Suppressor macrophage treated with lipopolysaccharide for 4 hours (primary cell): ENCODE measurements at regions not wholly inside any gene's neighbourhood (a gene's known extent, or its start where the extent isn't known, plus 50 kb on each side); places are given as distances from the start of the nearest gene placed in this dataset.

Experiments used
- DNase-seq: peaks from one replicate; pipeline ENCODE4 v3.0.0-alpha.2; 2020

- no peak for DNase-seq
These were observed 1054.8 kb downstream of the MAT2B start for GRCh38 chr5:164560216-164560615.

- no peak for DNase-seq
These were observed 1056.8 kb downstream of the MAT2B start for GRCh38 chr5:164561933-164562872.

GRCh38 chr5:164563370-164563769 is 1058.0 kb downstream of the MAT2B start:
- DNase-seq: no peak

DNA sequence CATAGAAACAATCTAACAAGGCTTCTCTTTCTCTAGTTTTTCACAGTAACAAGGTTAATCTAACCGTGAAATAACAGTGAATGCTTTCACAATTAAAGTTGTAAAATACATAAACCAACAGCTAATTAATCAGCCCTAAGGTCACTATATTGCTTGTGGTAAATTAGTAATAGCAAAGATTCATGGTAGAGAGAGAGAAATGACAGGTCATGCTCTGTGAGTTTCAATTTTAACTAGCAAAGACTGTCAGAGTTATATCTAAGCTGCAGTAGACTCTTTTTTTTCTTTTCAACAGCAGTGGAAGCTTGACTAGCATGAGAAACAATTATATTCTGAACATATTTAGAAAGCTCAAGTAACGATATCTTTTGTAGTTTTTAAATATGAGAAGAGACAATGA is 1068.0 kb downstream of the MAT2B start:
- no peak for DNase-seq

- no peak for DNase-seq
These were observed 1071.8 kb downstream of the MAT2B start for GRCh38 chr5:164577201-164577600.

- DNase-seq: no peak
These were observed 1072.3 kb downstream of the MAT2B start for GRCh38 chr5:164577742-164578141.

DNA sequence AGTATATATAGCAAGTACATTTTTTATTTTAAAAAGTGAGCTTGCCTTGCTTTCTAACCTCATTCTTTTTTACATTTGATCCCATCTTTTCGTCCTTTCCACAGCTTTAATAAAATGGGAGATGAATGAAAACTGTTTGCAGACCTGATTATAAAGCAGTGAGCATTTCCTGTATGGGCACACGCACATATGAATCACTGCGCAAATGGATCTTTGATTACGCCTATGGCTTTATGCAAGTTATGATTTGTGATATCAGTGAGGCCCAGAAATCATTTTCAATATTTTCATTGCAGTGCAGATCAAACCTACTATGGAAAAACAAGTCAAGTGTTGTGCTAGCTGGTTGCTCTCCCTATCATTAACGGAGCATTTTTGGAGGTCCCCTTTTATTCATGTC is 1073.0 kb downstream of the MAT2B start:
- no peak for DNase-seq

DNA sequence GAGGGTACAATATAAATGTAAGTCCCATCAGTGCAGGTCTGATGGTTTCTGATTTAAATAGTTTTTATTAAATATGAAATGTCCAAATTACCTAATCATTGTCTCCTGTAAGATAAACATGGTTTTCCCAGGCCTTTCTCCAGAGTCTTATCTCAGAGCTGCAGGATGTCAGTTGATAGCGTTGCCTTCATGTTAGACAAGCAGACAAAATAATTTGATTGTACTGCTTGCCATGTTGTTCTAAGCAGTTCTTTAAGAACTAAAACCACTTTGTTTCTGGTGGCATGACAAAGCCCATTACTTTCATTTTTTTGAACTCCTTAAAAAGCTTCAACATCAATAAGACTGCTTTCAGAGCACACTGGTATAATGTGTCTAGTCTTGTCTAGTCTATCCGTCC is 1073.5 kb downstream of the MAT2B start:
- DNase-seq: no peak

DNA sequence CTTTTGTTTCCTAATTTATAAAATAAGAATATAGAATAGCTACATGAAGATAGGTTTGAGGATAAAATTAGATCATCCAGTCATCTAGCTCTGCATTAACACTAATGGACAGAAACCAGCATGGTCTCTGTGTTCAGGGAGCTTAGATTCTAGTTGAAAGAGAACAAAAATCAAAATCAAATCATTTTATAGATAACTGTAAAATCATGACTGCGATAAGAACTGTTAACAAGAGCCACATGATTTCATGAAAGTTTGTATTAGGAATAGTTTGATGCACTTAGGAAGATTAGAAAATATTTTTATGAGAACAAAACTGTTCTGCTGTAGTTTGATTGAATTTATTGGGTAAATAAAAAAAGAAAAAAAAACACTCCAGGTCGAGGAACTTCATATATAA is 1074.7 kb downstream of the MAT2B start:
- DNase-seq: no peak

DNA sequence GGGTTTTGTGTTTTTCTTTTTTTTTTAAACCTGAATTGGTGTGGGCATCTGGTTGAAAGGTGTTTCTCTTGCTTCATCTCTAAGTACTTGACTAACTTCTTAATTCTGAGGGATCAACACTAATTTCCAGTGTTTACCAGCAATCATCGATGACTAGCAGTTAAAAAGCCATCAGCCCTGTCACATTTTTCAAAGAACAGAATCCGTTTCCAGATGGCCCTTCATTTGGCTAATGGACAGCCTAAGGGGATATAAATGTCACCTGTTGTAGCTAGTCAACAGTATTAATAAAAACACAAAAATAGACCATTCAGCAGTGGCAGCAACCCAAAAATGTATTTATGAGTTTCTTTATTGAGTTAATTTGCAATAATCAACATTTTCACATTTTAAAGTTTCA is 1076.5 kb downstream of the MAT2B start:
- DNase-seq: no peak

GRCh38 chr5:164593982-164594381 is 1088.6 kb downstream of the MAT2B start:
- no peak for DNase-seq

DNA sequence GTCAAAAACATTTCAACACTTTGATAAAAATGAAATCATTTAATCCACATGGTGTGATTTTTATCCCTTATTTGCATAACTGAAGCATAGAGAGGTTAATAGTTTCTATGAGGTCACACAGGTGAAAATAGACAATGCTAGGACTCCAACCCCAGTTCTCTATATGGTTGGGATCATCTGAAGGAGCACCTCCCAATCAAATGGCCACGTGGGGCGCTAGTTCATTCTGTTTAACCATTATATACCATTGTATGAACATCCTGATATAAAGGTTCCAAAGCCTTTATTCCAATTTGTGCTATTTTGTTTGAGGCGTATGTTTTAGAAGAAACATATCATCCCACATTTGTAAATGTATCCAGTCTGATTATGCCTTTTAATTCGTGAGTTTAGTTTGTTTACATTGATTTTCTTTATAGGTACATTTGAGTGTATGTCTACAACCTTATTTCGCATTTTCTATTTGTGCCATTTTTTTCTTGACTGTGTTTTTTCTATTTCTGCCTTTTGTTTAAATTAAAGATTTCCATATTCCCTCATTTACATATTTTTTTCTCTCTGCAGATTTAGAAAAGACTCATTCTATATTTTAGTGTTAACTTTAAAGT is 1092.0 kb downstream of the MAT2B start:
- peak; percentile 21 for DNase-seq

DNA sequence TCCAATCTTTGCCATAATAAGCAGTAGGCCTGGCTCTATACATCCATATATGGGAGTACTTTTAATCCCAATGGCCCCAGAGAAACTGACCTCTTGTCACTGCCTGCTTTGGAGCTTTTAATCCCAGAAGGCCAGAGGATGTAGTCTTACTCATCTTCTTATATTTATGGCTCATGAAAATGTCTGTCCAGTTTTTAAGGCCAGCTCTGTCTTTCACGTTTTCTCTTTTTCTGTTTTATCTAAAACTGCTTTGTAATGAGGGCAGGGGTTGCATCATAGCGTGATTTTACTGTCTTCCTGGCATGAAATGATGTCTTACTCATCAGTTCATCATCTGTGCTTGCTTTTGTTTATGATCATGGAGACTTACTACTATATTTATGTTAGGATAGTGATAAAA is 1094.9 kb downstream of the MAT2B start:
- no peak for DNase-seq

- DNase-seq: no peak
These were observed 1095.6 kb downstream of the MAT2B start for GRCh38 chr5:164600929-164601535.

DNA sequence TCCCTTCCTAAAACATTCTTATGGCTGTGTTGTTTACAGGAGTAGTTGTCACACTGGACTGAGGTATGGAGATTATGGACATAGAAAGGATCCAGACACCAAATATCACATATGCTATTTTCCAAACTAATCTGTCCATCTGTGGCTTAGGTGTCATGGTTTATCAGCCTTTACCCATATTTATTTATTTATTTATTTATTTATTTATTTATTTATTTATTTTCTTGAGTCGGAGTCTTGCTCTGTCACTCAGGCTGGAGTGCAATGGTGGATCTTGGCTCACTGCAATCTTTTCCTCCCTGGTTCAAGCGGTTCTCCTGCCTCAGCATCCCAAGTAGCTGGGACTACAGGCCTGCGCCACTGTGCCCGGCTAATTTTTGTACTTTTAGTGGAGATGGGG is 1103.1 kb downstream of the MAT2B start:
- DNase-seq: no peak

GRCh38 chr5:164610374-164610773 is 1105.0 kb downstream of the MAT2B start:
- no peak for DNase-seq

DNA sequence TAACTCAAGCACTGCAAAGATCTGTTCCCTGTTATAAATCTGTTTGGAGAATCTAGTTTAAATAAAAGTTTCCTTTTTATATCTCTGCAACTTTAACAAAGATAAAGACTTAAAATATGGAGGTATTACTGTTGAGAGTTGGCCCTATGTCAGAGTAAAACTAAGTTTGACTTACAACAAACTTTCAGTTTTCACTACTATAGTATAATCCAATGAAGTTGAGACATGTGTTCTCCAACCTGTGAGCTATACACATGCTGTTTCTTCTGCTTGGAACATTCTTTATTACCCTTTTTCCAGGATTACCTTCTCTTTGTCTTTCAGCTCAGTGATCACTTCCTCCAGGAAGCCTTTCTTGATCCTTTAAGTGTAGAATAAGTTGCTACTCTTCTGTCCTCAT is 1109.3 kb downstream of the MAT2B start:
- DNase-seq: no peak

DNA sequence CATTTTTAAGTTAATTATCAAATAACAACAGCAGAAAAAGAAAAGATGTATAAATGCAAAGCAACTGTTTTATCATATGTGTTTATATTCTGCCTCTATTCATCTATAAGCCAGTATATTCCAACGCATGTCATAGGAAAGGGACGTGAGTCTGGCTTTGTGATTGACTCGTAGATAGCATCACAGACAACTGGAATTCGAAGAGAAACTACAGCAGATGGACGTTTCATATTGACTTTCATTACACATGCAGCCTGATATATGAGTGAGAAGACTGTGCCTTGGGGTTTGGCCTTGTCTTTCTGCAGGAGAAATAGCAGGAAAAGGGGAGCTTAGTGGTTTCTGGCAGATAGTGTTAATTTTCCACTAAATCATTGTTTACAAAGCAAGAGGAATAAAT is 1111.9 kb downstream of the MAT2B start:
- no peak for DNase-seq

- DNase-seq: peak; percentile 15
These were observed 1121.6 kb downstream of the MAT2B start for GRCh38 chr5:164627021-164627420.

- DNase-seq: no peak
These were observed 1131.0 kb downstream of the MAT2B start for GRCh38 chr5:164636456-164636855.

GRCh38 chr5:164637931-164638521 is 1132.6 kb downstream of the MAT2B start:
- DNase-seq: no peak

- no peak for DNase-seq
These were observed 1143.8 kb downstream of the MAT2B start for GRCh38 chr5:164649266-164649665.

DNA sequence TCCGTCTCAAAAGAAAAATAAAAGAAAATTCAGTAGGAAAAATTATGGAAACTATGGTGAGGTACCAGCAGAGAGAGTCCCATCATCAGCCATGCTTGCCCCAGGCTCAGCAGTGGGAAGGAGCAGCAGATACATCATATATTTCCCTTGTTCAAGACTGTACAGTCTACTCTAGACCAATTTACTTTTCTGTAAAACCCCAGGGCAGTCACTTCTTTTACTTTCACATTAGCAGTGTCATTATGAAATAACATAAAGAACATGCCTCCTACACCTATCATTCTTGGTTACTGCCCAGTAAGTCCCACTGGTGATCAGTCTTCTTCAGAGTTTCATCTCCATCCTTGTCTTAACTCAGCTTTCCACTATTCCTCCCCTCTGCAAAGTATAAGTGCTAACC is 1145.0 kb downstream of the MAT2B start:
- DNase-seq: peak; percentile 34
